Fibroblast of the conjunctiva (primary cell): ENCODE measurements at regions not wholly inside any gene's neighbourhood (a gene's known extent, or its start where the extent isn't known, plus 50 kb on each side); places are given as distances from the start of the nearest gene placed in this dataset.
"Not testable (repeated sequence)": the region's sequence is repeated elsewhere in the genome, so short reads cannot be mapped to it uniquely, and the experiment has no call there.

Experiments
- DNase-seq: peaks from one replicate; pipeline ENCODE4 v3.0.0-alpha.2; 2010; ENCODE audit warnings: low read depth

DNA sequence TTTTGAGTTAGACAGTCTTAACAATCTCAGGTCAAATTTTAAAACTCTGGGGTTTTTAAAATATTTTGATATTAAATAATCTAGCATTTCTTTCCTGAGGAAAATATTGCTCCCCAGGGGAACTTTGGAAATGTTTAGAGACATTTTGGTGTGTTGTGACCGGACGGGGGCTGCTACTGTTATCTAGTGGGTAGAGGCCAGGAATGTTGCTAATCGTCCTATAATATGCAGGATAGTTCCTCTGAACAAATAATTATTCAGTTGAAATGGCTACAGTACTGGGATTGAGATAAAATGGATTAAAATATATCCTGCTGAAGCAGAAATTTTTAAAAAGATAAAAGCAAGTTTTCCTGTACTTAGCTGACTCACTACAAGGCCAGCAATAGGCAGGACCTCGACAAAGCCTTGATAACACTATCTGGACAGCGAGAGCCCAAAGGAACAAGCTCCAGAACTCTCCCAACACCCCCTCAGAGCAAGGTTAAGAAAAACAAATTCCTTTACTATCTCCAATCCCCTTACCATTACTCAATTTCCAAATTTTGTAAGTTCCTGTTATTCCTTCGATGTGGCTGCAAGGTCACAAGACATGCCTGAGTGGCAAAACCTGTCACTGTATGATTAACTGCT, 1407.4 kb downstream of the SUCLG1 start:
- DNase-seq: no peak

DNA sequence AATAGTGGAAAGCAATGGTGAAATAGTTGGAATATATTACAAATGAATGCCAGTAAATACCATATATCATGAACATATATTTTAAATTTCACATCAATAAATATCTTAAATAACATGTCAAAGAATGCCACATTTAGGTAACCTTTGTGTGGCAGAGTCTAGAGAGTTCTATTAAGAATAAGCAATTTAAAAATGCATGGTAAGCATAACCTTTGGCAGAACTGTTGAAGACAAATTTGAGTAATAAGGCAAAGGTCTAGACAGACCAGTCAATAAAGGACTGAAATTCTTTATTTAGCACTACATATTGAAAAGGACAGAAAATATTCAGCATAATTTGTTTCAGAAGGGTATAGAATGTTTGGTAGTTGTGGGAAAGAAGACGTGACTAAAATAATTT, 1417.0 kb downstream of the SUCLG1 start:
- no peak for DNase-seq

DNA sequence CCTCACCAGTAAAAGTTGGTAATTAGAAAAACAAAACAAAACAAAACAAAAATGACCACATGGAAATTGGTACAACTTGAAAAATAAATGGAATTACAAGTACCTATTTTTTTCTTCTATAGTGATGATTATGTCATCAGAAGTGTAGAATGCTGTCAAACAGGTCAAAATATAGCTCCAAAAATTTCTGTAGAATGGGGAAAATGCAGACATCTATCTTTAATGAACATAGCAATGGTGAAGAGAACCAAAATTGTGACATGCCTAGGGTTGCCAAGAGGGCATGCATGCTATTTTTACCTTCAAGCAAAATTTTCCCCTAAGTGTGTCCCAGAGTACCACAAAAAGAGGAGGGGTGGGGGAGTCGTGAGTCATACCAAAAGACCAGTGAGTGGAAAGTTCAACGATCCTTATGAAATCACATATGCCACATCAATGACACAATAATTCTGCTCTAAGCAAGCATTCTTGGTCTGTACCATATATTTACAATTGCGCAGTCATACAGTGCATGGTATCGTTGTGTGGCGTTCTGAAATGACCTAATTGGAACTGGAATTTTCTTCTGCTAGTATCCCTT, 1436.4 kb downstream of the SUCLG1 start:
- no peak for DNase-seq

DNA sequence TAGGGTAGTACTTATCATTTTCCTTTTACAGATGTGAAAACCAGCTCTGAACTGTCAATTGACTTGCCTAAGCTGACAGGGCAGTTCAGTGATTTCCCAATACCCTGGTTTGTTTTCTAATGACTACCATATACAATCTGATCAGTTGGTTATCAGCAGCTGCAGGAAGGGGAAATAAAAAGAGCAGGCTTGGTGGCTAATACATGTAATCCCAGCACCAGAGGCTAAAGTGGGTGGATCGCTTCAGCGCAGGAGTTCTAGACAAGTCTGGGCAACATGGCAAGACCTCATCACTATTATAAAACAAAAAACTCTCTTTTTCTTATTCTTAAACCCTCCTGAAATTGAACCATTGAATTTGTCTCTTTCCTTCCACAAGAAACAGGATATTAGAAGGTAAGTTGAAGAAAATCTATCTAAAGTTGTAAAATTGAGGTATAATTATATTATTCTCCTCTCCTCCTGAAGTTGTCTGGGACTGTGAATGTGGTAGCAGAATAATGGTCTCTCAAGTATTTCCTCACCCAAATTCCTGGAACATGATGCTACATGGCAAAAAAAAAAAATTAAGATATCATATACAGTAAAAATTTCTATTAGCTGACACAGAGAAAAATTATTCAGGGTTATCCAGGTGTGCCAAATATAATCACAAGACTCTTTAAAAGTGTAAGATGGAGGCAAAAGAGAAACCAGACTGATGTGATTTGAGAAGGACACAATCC, 1441.6 kb downstream of the SUCLG1 start:
- no peak for DNase-seq

DNA sequence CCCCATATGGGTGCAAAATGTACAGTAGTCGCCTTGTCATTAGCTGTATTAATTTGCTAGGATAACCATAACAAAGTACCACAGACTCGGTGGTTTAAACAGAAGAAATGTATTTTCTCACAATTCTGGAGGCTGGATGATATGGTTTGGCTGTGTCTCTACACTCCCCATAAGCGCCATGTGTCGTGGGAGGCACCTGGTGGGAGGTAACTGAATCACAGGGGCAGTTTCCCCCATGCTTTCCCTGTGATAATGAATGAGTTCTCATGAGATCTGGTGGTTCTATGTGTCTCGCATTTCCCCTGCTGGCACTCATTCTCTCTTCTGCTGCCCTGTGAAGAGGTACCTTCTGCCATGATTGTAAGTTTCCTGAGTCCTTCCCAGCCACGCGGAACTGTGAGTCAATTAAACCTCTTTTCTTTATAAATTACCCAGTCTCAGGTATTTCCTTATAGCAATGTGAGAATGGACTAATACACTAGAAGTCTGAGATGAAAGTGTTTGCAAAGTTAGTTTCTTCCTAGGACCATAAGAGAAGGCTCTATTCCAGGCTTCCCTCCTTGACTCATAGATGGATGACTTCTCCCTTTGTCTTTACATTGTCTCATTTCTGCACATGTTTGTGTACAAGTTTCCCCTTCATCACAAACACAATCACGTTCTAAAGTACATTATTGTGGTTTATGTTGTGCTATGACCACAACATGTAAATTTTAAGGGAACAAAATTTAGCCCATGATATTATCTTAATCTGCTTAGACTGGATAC, 1442.6 kb downstream of the SUCLG1 start:
- DNase-seq: no peak

DNA sequence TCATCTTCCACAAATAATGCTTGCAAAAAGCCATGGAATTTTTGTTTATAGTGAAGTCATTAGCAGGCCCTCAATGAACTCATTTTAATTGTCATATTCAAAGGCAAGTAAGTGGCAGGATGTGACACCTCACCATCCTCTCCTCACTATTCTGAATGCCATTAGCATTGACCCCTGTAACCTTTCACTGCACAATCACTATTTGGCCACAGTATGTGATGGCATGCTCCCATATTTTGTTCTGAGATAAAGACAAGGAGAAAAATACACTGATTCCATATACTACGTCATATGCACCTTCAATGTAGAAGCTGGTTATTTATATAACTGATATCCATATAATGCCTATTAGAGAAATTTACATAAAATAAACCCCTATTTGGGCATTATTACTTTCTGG, 1443.2 kb downstream of the SUCLG1 start:
- no peak for DNase-seq

DNA sequence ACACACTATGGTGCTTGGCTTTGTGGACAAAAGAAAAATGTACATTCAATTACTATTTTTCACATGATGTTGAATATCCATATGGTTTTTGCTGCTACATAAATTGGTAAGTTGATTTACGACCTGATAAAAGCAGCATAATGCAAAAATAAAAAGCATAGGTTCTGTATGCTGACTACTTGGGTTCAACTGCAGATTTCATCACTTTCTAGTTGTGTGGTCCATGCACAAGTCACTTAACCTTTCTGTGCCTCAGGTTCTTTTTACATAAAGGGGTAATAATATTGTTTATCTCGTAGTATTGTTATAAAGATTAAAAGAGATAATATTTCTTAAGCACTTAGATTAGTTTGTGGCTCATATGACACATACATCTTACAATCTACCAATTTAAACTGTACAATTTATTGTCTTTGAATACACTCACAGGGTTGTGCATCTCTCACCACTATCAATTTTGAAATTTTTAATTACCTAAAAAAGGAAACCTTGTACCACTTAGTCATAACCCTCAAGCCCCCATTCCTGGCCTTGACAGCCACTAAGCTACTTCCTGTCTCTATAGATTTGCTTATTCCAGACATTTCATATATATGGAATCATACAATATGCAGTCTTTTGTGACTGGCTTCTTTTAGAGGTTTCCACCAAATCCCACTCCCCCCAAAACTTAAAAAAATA, 1443.9 kb downstream of the SUCLG1 start:
- DNase-seq: no peak

DNA sequence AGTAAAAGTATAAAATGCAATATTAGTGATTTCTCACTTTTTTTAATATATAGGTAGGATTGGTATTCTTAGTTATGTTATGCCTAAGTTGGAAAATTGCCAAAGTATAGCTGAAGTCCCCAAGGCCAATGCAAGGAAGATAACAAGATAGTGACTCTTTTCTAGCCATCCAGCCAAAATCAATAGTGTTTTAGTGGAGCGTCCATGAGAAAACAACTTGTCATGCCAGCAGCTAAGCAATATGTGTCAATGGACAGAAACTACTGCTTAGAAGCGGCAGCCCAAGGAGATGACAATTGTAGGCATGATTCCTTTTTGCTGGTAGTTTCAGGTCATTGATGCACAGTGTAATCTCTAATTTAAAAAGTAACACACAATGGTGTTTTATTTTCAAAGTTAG, 1444.6 kb downstream of the SUCLG1 start:
- DNase-seq: no peak

DNA sequence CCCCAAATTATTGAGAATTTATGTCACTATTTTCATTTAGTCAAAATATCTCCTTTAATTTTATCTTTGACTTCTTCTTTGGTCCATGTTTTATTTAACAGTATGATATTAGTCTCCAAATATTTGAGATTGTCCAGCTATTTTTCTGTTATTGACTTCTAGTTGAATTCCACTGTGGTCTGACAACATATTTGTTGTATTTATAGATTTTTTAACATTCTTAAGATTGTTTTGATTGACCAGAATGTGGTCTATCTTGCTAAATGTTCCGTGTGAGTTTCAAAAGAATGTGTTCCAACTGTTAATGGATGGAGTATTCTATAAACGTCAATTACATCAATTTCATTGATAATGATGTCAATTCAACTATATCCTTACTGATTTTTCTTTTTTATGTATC, 1452.1 kb downstream of the SUCLG1 start:
- no peak for DNase-seq

DNA sequence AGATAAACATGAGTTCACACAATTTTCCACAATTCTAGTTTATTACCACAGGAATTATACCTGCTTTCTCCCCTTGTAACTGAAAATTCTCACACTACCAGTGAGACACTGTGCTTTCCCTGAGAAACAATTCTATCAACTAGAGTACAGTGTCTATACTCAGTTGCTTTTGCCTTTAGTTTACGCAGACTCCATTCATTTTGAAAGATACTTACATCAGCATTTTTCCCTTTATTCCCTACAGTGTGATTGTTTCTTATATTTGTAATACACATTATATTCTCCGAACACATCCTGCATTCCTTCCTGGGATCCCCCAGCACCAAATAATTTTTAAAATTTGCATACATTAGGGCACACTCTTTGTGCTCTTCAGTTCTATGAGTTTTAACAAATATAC, 1455.5 kb downstream of the SUCLG1 start:
- DNase-seq: no peak

DNA sequence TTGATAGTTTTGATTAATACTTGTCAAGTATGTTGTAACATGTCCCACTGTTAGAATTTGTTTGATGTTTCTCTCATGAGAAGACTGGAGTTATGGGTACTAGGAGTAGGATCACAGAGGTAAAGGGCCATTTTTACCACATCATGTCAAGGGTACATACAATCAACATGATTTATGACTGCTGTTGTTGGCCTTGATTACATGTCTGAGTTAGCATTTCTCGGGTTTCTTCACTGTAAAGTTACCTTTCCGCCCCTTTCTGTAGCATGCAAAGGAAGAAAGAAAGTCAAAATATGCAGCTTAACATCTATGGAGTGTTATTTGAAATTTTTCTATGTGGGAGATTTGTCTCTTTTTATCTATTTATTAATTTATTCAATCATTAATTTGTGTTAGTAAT, 1456.4 kb downstream of the SUCLG1 start:
- no peak for DNase-seq

DNA sequence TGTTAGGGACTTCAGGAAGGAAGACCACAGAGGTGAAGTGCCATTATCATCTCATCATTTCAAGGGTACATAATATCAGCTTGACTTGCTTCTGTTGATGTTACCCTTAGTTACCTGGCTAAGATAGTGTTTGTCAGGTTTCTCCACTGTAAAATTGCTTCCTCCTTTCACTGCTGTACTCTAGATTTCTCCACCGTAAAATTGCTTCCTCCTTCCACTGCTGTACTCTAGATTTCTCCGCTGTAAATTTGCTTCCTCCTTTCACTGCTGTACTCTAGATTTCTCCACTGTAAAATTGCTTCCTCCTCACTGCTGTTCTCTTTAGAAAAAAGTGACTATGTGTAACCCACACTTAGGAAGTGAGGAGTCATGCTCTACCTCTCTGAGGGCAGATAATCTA, 1460.3 kb downstream of the SUCLG1 start:
- DNase-seq: no peak

DNA sequence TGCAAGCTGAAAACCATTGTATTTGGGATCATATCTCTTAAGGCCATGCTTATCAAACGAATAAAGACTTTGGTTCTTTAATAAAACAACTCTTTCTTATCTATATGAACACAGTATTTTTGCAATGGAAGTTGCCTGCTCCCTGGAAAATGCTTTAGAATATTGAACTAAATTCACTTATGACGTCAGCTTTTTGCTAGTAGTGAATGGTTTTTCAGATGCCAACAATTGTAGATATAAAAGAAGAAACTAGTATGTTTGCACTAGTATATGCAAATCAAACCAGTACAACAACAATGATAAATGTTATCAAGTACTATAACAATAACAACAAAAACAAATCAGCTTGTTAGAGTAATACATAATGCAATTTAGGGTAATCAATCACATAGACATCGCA, 1462.9 kb downstream of the SUCLG1 start:
- no peak for DNase-seq

DNA sequence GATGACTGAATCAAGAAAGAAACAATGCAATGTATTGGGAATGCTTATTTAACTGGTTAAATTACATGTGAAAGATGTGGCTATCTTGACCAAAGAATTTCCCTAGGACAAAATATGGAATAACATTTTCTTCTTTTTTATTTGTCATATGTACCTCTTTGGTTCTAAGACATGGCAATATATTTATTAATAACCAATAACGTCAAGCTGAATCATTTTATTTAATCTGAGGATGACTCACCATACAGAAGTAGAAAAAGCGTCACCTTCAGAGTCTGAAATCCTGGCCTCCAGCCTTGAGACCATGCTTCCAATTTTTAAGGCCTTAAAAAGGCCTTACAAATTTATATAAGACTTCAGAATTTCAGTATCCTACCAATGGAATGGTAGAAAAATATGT, 1464.9 kb downstream of the SUCLG1 start:
- DNase-seq: no peak

DNA sequence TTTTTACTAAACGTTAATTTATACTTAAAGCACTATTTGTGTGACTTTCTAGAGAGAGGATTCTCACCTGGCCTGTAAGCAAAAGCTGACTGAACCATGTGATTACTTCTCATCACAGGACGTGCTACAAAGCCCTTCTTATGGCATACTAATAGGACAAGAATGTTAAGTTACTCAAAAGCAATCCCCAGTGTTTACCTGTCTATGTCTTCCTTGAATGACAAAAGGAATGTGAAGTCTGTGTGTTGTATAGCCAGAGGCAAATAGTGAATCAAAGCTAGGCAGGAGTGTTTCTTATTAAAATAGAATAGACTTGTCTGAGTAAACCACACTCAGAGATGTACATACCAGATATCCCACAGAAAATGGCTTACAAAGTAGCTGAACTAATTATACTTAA, 1465.5 kb downstream of the SUCLG1 start:
- DNase-seq: no peak

DNA sequence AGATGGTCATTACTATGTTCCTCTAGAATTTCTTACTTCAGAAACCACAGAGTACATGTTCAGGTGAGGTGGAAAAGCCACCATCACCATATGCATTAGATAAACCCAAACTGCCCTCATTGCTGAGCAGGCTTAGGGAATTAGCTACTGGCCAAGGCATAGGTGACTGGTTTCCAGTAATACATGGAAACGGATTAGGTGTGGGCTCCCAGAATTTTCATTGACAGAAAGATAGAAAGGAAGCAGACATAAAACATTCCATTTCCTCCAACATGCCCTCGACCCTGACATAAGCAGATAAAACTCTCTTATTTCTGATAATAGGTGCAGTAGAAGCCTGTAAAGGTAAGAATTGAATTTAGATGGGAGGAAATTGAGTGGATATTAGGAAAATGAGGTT, 1466.1 kb downstream of the SUCLG1 start:
- DNase-seq: no peak

DNA sequence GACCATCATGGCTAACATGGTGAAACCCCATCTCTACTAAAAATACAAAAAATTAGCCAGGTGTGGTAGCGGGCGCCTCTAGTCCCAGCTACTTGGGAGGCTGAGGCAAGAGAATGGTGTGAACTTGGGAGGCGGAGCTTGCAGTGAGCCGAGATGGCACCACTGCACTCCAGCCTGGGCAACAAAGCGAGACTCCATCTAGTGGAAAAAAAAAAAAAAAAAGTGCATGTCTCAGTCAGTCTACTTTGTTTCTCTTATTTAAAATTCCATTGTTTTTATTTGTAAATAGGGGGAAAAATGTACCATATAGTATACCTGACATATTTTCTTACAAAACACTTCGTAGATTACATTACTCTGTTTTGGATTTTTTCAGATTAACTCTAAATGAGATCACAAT, 1471.4 kb downstream of the SUCLG1 start:
- DNase-seq: not testable (repeated sequence)

DNA sequence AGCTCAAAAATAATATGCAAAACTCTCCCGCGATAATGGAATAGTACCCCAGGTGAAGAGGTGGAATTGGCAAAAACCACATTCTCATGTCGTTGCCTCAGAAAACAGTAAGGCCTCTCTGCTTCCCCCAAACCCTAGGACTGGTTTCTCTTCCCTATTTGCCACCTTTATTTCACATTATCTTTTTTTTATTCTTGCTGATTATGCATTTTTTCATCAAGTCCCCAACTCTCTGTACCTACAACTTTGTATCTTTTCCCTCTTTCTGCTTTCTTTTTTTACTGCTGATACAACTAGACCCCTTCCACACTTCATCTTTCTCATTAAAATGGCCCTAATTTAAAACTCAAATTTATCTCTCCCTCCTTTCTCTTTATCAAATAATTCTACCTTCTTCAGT, 1472.2 kb downstream of the SUCLG1 start:
- no peak for DNase-seq

DNA sequence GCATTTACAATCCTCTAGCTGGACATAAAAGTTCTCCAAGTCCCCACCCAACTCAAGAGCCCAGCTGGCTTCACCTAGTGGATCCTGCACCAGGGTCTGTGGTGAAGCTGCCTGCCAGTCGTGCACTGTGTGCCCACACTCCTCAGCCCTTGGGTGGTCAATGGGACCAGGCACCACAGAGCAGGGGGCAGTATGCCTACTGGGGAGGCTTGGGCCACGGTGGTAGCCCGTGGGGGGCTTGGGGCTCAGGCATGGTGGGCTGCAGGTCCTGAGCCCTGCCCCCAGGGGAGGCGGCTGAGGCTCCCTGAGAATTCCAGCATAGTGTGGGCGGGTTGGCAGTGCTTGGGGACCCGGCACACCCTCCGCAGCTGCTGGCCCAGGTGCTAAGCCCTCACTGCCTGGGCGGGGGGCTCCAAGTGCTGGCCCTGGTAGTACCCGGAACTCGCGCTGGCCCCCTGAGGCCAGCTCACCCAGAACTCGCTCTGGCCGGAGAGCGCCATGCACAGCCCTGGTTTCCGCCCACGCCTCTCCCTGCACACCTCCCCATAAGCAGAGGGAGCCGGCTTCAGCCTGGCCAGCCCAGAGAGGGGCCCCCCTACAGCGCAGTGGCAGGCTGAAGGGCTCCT, 1473.4 kb downstream of the SUCLG1 start:
- DNase-seq: no peak

DNA sequence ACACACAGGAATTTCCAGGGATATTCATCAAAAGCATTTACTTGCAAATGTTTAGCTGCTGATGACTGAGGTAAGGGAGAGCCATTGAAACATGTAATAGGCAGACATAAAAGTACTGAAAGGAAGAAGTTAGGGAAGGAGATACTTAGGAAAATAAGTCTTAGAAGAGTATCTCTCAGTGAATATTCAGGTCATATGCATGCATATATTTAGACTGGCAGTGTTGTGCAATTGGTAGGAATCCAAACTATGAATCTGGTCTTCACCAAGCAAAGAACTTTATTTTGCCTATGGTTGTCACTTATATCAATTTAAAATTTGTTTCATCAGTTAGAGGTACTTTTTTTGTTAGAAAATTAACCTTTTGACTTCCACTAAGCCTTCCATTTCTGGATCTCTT, 1490.7 kb downstream of the SUCLG1 start:
- DNase-seq: no peak

DNA sequence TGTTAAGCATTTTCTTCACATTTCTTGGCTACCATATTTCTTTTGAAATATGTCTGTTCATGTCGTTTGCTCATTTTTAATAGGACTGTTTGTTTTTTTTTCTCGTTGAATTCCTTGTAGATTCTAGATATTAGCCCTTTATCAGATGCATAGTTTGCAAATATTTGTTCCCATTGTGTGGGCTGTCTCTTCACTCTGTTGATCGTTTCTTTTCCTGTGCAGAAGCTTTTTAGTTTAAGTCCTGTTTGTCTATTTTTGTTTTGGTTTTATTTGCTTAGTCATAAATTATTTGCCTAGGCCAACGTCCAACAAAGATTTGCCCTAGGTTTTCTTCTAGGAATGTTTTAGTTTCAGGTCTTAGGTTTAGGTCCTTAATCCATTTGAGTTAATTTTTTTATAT, 1494.7 kb downstream of the SUCLG1 start:
- DNase-seq: no peak

DNA sequence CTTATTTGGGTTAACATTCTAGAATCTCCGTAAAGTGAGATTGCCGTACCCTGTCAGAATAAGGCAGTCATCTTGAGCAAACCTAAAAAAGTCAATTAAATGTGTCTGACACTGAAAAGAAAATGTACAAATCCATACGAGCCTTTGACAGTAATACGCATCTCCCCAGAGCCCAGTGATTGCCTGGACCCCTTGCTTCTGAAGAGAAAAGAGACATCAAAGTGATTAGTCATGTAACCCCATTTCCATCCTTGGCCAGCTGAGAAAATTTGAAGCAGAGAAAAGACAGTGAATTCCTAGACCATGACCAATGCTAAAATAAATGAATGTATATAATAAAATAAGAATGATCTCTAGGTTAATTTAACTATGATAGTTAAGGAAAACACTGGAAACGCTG, 1499.4 kb downstream of the SUCLG1 start:
- DNase-seq: no peak
